WERI-Rb-1 (cell line): ENCODE measurements at regions not wholly inside any gene's neighbourhood (a gene's known extent, or its start where the extent isn't known, plus 50 kb on each side); places are given as distances from the start of the nearest gene placed in this dataset.

Experiments
- DNase-seq: peaks from one replicate; pipeline ENCODE4 v3.0.0-alpha.2; 2020
- H3K27ac ChIP-seq: fragments of 250-450 bp; sonication (Bioruptor Pico); 2 replicates; pipeline ENCODE4 v1.5.1; 2020; ENCODE audit warnings: mild to moderate bottlenecking, moderate library complexity
- H3K27me3 ChIP-seq: fragments of 250-450 bp; sonication (Bioruptor Pico); 2 replicates; pipeline ENCODE4 v1.5.1; 2021; ENCODE audit warnings: mild to moderate bottlenecking, low read depth, moderate library complexity; ENCODE audit not compliant: insufficient read depth, severe bottlenecking
- H3K36me3 ChIP-seq: fragments of 250-450 bp; sonication (Bioruptor Pico); 2 replicates; pipeline ENCODE4 v1.5.1; 2020; ENCODE audit warnings: mild to moderate bottlenecking, moderate library complexity
- H3K4me3 ChIP-seq: 2 replicates; pipeline ENCODE4 v1.5.1; 2011; ENCODE audit warnings: low read depth, mild to moderate bottlenecking, control low read depth, low read length
- H3K9me3 ChIP-seq: fragments of 250-450 bp; sonication (Bioruptor Pico); 2 replicates; pipeline ENCODE4 v1.5.1; 2021; ENCODE audit warnings: mild to moderate bottlenecking, moderate library complexity; ENCODE audit not compliant: severe bottlenecking
- TF ChIP-seq, protein P1 (sequence below): IDR thresholded peaks from 2 replicates; pipeline ENCODE4 v1.5.1; 2011; ENCODE audit warnings: low read depth, mild to moderate bottlenecking, control low read depth, inconsistent platforms, low read length

DNA sequence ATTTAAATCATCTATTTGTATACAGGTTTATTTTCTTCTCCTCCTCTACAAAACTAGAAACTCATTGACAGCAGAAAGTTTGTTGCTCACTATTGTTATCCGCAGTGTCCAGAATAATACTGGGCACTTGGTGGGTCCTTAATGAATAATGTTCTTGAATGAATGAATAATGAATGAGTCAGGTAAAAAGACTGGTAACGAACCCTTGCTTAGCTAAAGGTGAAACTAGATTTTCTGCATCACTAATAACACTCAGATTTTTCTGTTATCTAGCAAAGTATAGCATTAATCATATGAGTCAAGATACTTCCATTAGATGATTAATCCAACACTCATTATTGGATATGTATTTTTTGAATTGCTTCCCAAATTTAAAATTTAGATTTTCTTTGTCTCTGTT lies 953.2 kb downstream of the SORCS3 start:
- Histone ChIP-seq H3K4me3 (no peak overlapping the region), H3K36me3 (no peaks in the 10 kb centered on the region), H3K9me3 (no peaks in the 10 kb centered on the region), H3K27me3 (no peaks in the 10 kb centered on the region), H3K27ac (no peak overlapping the region)
- no peak for DNase-seq
- TF ChIP-seq, protein P1, sequence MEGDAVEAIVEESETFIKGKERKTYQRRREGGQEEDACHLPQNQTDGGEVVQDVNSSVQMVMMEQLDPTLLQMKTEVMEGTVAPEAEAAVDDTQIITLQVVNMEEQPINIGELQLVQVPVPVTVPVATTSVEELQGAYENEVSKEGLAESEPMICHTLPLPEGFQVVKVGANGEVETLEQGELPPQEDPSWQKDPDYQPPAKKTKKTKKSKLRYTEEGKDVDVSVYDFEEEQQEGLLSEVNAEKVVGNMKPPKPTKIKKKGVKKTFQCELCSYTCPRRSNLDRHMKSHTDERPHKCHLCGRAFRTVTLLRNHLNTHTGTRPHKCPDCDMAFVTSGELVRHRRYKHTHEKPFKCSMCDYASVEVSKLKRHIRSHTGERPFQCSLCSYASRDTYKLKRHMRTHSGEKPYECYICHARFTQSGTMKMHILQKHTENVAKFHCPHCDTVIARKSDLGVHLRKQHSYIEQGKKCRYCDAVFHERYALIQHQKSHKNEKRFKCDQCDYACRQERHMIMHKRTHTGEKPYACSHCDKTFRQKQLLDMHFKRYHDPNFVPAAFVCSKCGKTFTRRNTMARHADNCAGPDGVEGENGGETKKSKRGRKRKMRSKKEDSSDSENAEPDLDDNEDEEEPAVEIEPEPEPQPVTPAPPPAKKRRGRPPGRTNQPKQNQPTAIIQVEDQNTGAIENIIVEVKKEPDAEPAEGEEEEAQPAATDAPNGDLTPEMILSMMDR, result no peak

DNA sequence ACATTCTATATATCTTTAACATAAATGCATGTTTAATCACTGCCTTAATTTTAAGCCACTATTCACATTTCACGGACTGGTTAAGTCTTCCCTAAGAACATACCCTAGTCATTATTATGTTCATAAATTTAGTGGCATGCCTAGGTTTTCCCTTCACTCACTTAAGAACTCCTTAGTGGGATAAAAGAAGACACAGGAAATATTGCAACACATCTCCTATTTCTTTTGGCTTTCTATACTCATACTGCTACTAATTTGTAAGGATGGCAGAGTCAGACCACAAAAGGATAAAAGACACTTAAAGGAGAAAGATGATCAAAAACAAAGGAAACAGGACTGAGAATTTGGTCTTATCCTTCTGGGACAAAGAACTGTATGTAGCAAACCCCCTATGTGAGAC lies 951.4 kb downstream of the SORCS3 start:
- Histone ChIP-seq H3K27ac (no peak overlapping the region), H3K27me3 (no peaks in the 10 kb centered on the region), H3K36me3 (no peaks in the 10 kb centered on the region), H3K4me3 (no peak overlapping the region), H3K9me3 (no peaks in the 10 kb centered on the region)
- TF ChIP-seq, protein P1, result no peak
- DNase-seq, result no peak

DNA sequence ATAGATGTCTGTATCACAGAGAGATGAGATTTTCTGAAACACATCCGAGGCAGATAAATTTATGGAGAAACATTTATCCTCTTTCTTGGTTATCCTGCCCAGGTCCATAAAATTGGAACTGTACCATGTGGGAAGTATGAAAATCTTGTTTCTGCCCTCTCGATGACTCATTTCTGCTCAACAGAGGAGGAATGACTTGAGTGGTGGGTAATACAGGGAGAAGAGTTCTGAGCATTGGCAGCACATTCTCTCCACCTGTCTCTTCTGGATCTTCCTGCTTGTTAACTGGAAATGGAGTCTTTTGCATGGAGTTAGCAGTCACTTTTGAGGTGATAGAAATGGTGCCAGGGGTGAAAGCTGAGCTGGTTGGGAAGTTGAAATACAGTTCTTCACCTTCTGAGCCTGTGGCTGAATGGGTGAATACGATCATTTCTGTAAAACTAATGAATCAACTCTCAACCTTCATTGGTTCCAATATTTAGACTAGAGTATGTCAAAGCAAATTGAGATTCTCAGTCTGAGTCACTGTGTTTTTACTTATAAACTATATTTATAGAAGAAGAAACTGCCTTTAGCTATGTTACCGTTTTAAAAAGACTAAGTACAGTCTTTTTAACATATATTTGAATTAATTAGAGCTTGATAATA lies 945.5 kb downstream of the SORCS3 start:
- H3K4me3 ChIP-seq, result no peak overlapping the region
- H3K9me3 ChIP-seq, result no peaks in the 10 kb centered on the region
- no peak overlapping the region for H3K27ac ChIP-seq
- H3K27me3 ChIP-seq, result no peaks in the 10 kb centered on the region
- TF ChIP-seq, protein P1, result no peak
- no peaks in the 10 kb centered on the region for H3K36me3 ChIP-seq
- DNase-seq, result no peak

DNA sequence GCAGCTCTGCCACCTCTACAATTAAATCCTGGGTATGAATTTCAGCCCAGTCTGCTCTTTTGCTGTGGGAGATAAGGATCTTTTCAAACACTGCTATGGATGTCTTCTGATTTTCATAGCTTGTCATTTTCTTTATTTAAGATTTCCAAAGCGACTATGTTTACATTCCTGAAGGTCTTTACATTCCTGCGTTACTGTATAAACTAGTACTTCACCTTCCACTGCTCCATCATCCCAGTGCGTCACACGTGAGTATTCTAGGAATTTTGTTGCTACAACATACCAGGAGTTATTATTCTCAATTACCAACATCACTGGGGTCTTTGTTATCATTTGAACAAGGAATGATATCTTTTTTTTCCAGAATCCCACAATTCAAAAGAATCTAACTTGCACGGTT lies 944.7 kb downstream of the SORCS3 start:
- TF ChIP-seq, protein P1, result no peak
- H3K27me3 ChIP-seq, result no peaks in the 10 kb centered on the region
- DNase-seq, result no peak
- H3K27ac ChIP-seq, result no peak overlapping the region
- H3K36me3 ChIP-seq, result no peaks in the 10 kb centered on the region
- H3K4me3 ChIP-seq, result no peak overlapping the region
- no peaks in the 10 kb centered on the region for H3K9me3 ChIP-seq

DNA sequence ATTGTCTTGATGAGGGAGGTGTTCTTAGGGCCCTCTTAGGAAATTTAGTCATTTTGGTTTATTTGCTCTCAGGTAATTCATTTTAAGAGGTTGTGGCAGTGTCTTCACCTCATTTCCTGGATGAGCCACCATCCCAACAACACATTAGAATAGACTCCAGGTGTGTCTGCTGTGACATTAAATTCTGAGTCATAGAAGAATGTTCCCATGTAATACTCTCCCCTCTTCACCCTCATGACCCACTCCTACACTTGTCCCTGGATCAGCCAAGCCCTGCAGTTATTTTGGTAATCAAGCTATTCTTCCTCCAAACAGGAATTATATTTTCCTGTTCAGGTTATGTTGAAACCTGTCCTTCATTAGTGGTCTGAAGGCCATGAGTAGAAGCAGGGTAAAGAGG lies 944.1 kb downstream of the SORCS3 start:
- H3K27ac ChIP-seq, result no peak overlapping the region
- no peak for DNase-seq
- TF ChIP-seq, protein P1, result no peak
- H3K36me3 ChIP-seq, result no peaks in the 10 kb centered on the region
- no peaks in the 10 kb centered on the region for H3K9me3 ChIP-seq
- H3K4me3 ChIP-seq, result no peak overlapping the region
- no peaks in the 10 kb centered on the region for H3K27me3 ChIP-seq

DNA sequence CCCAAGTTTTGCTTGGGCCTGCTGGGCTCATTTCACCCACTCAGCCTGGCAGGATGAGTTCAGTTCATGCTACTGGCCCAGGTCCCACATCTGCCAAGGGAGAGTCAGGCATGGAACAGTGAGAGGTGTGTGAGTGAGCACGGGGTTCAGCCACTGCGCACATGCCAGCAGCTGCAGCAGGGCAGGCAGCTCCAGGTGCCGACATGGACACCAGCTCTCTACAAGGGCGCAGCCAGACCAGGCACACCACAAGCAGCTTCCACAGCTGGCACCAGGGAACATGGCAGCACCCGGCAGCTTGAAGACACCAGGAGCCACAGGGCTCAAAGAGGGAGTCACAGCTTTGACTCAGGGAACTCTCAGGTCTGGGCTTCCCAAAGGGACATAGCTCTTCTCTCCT lies 938.0 kb downstream of the SORCS3 start:
- Histone ChIP-seq H3K4me3 (no peak overlapping the region), H3K36me3 (no peaks in the 10 kb centered on the region), H3K27ac (no peak overlapping the region), H3K9me3 (no peaks in the 10 kb centered on the region), H3K27me3 (no peaks in the 10 kb centered on the region)
- TF ChIP-seq, protein P1, result no peak
- no peak for DNase-seq
